ENCODE measurements at regions not wholly inside any gene's neighbourhood (a gene's known extent, or its start where the extent isn't known, plus 50 kb on each side); places are given as distances from the start of the nearest gene placed in this dataset.
A peak's percentile ranks its signal among the peaks of the same experiment; 100 is the strongest.

- Mint-ChIP-seq H3K36me3 (no peaks in the 10 kb centered on the region), H3K4me3 (no peak overlapping the region), H3K27ac (no peak overlapping the region), H3K4me1 (no peaks in the 10 kb centered on the region), H3K9me3 (peaks cover 2 to 26% (median 13%) of the 10 kb centered on the region in 11 donors), H3K27me3 (no peaks in the 10 kb centered on the region)
- no peak for ATAC-seq
- Histone ChIP-seq H3K4me1 (ENCODE audit: control insufficient read depth in 2 of 2, insufficient read depth in 2 of 2, low read length in 2 of 2) (no peaks in the 10 kb centered on the region), H3K36me3 (ENCODE audit: control insufficient read depth in 2 of 3, insufficient read depth in 3 of 3, low read length in 3 of 3) (no peaks in the 10 kb centered on the region), H3K27me3 (ENCODE audit: control insufficient read depth in 2 of 2, insufficient read depth in 2 of 2, low read length in 2 of 2) (no peaks in the 10 kb centered on the region), H3K9me3 (ENCODE audit: control insufficient read depth in 2 of 3, low read length in 3 of 3) (peaks cover 0 to 3% (median 0%) of the 10 kb centered on the region in 3 experiments), H3K27ac (ENCODE audit: low read depth, low read length) (no peak overlapping the region), H3K4me3 (ENCODE audit: low read length) (no peak overlapping the region)
- ChIA-PET CTCF (no interaction called here), POLR2A (no interaction called here)
- intact Hi-C loops (cut with micrococcal nuclease) = no loop called here
- DNase-seq = no peak
Observed at GRCh38 chr1:191977874-191978506, 180.3 kb upstream of the RGS18 start.

- H3K4me3 Mint-ChIP-seq = no peak overlapping the region
- ATAC-seq (no peak), DNase-seq (no peak)
- Histone ChIP-seq H3K27me3 (ENCODE audit: control insufficient read depth in 2 of 2, insufficient read depth in 2 of 2, low read length in 2 of 2) (no peaks in the 10 kb centered on the region), H3K4me1 (ENCODE audit: control insufficient read depth in 2 of 2, insufficient read depth in 2 of 2, low read length in 2 of 2) (no peaks in the 10 kb centered on the region), H3K27ac (ENCODE audit: low read depth, low read length) (no peak overlapping the region), H3K4me3 (ENCODE audit: low read length) (no peak overlapping the region), H3K9me3 (ENCODE audit: control insufficient read depth in 2 of 3, low read length in 3 of 3) (peaks cover 0 to 3% (median 0%) of the 10 kb centered on the region in 3 experiments), H3K36me3 (ENCODE audit: control insufficient read depth in 2 of 3, insufficient read depth in 3 of 3, low read length in 3 of 3) (no peaks in the 10 kb centered on the region)
- intact Hi-C loops (cut with micrococcal nuclease) = no loop called here
- H3K36me3 Mint-ChIP-seq = no peaks in the 10 kb centered on the region
- no peaks in the 10 kb centered on the region for H3K27me3 Mint-ChIP-seq
- no peaks in the 10 kb centered on the region for H3K4me1 Mint-ChIP-seq
- ChIA-PET POLR2A (no interaction called here), CTCF (no interaction called here)
- no peak overlapping the region for H3K27ac Mint-ChIP-seq
- peaks cover 0 to 29% (median 14%) of the 10 kb centered on the region in 11 donors for H3K9me3 Mint-ChIP-seq
Observed at GRCh38 chr1:191984856-191985255, 173.4 kb upstream of the RGS18 start.

- H3K27ac ChIP-seq (ENCODE audit: low read depth, low read length) = no peak overlapping the region
- H3K36me3 ChIP-seq (ENCODE audit: control insufficient read depth in 2 of 3, insufficient read depth in 3 of 3, low read length in 3 of 3) = no peaks in the 10 kb centered on the region
- H3K4me1 Mint-ChIP-seq = no peaks in the 10 kb centered on the region
- peaks cover 0 to 5% (median 0%) of the 10 kb centered on the region in 11 donors for H3K9me3 Mint-ChIP-seq
- H3K27ac Mint-ChIP-seq = no peak overlapping the region
- no peaks in the 10 kb centered on the region for H3K36me3 Mint-ChIP-seq
- ATAC-seq (no peak), DNase-seq (no peak)
- no peaks in the 10 kb centered on the region for H3K4me1 ChIP-seq (ENCODE audit: control insufficient read depth in 2 of 2, insufficient read depth in 2 of 2, low read length in 2 of 2)
- H3K4me3 Mint-ChIP-seq = no peak overlapping the region
- POLR2A ChIA-PET = no interaction called here
- H3K4me3 ChIP-seq (ENCODE audit: low read length) = no peak overlapping the region
- H3K27me3 Mint-ChIP-seq = no peaks in the 10 kb centered on the region
- H3K9me3 ChIP-seq (ENCODE audit: control insufficient read depth in 2 of 3, low read length in 3 of 3) = no peaks in the 10 kb centered on the region
- intact Hi-C loops (cut with micrococcal nuclease) = no loop called here
- CTCF ChIA-PET = no interaction called here
- H3K27me3 ChIP-seq (ENCODE audit: control insufficient read depth in 2 of 2, insufficient read depth in 2 of 2, low read length in 2 of 2) = no peaks in the 10 kb centered on the region
Observed at GRCh38 chr1:191992118-191992517, 166.1 kb upstream of the RGS18 start.

- H3K9me3 Mint-ChIP-seq = peaks cover 0 to 5% (median 0%) of the 10 kb centered on the region in 11 donors
- no peaks in the 10 kb centered on the region for H3K36me3 Mint-ChIP-seq
- Histone ChIP-seq H3K27ac (ENCODE audit: low read depth, low read length) (no peak overlapping the region), H3K4me3 (ENCODE audit: low read length) (no peak overlapping the region), H3K27me3 (ENCODE audit: control insufficient read depth in 2 of 2, insufficient read depth in 2 of 2, low read length in 2 of 2) (no peaks in the 10 kb centered on the region), H3K9me3 (ENCODE audit: control insufficient read depth in 2 of 3, low read length in 3 of 3) (no peaks in the 10 kb centered on the region), H3K36me3 (ENCODE audit: control insufficient read depth in 2 of 3, insufficient read depth in 3 of 3, low read length in 3 of 3) (no peaks in the 10 kb centered on the region), H3K4me1 (ENCODE audit: control insufficient read depth in 2 of 2, insufficient read depth in 2 of 2, low read length in 2 of 2) (no peaks in the 10 kb centered on the region)
- POLR2A ChIA-PET = no interaction called here
- no peak overlapping the region for H3K27ac Mint-ChIP-seq
- CTCF ChIA-PET = no interaction called here
- no peaks in the 10 kb centered on the region for H3K4me1 Mint-ChIP-seq
- no peak for ATAC-seq
- H3K4me3 Mint-ChIP-seq = no peak overlapping the region
- intact Hi-C loops (cut with micrococcal nuclease) = no loop called here
- DNase-seq = no peak
- H3K27me3 Mint-ChIP-seq = no peaks in the 10 kb centered on the region
Observed at GRCh38 chr1:191993549-191993948, 164.7 kb upstream of the RGS18 start.

- intact Hi-C loops (cut with micrococcal nuclease) = no loop called here
- Histone ChIP-seq H3K27me3 (ENCODE audit: control insufficient read depth in 2 of 2, insufficient read depth in 2 of 2, low read length in 2 of 2) (no peaks in the 10 kb centered on the region), H3K4me1 (ENCODE audit: control insufficient read depth in 2 of 2, insufficient read depth in 2 of 2, low read length in 2 of 2) (no peaks in the 10 kb centered on the region), H3K4me3 (ENCODE audit: low read length) (no peak overlapping the region), H3K9me3 (ENCODE audit: control insufficient read depth in 2 of 3, low read length in 3 of 3) (no peaks in the 10 kb centered on the region), H3K36me3 (ENCODE audit: control insufficient read depth in 2 of 3, insufficient read depth in 3 of 3, low read length in 3 of 3) (no peaks in the 10 kb centered on the region), H3K27ac (ENCODE audit: low read depth, low read length) (no peak overlapping the region)
- Mint-ChIP-seq H3K4me1 (no peaks in the 10 kb centered on the region), H3K9me3 (peaks cover 0 to 2% (median 0%) of the 10 kb centered on the region in 11 donors), H3K27me3 (no peaks in the 10 kb centered on the region), H3K4me3 (no peak overlapping the region), H3K36me3 (no peaks in the 10 kb centered on the region), H3K27ac (no peak overlapping the region)
- POLR2A ChIA-PET = no interaction called here
- CTCF ChIA-PET = no interaction called here
- no peak for ATAC-seq
- no peak for DNase-seq
Observed at GRCh38 chr1:192002063-192002462, 156.2 kb upstream of the RGS18 start.

GRCh38 chr1:192003295-192004077 is 154.8 kb upstream of the RGS18 start:
- Mint-ChIP-seq H3K36me3 (no peaks in the 10 kb centered on the region), H3K9me3 (peaks cover 0 to 2% (median 0%) of the 10 kb centered on the region in 11 donors), H3K4me3 (no peak overlapping the region), H3K4me1 (no peaks in the 10 kb centered on the region), H3K27me3 (no peaks in the 10 kb centered on the region), H3K27ac (no peak overlapping the region)
- intact Hi-C loops (cut with micrococcal nuclease) = no loop called here
- Histone ChIP-seq H3K36me3 (ENCODE audit: control insufficient read depth in 2 of 3, insufficient read depth in 3 of 3, low read length in 3 of 3) (no peaks in the 10 kb centered on the region), H3K4me1 (ENCODE audit: control insufficient read depth in 2 of 2, insufficient read depth in 2 of 2, low read length in 2 of 2) (no peaks in the 10 kb centered on the region), H3K27me3 (ENCODE audit: control insufficient read depth in 2 of 2, insufficient read depth in 2 of 2, low read length in 2 of 2) (no peaks in the 10 kb centered on the region), H3K27ac (ENCODE audit: low read depth, low read length) (no peak overlapping the region), H3K4me3 (ENCODE audit: low read length) (no peak overlapping the region), H3K9me3 (ENCODE audit: control insufficient read depth in 2 of 3, low read length in 3 of 3) (no peaks in the 10 kb centered on the region)
- DNase-seq (peak in 1 of 9 donors; percentile 7), ATAC-seq (no peak)
- CTCF ChIA-PET = no interaction called here
- POLR2A ChIA-PET = no interaction called here

- no peaks in the 10 kb centered on the region for H3K27me3 Mint-ChIP-seq
- Histone ChIP-seq H3K4me3 (ENCODE audit: low read length) (no peak overlapping the region), H3K36me3 (ENCODE audit: control insufficient read depth in 2 of 3, insufficient read depth in 3 of 3, low read length in 3 of 3) (no peaks in the 10 kb centered on the region), H3K27ac (ENCODE audit: low read depth, low read length) (no peak overlapping the region), H3K4me1 (ENCODE audit: control insufficient read depth in 2 of 2, insufficient read depth in 2 of 2, low read length in 2 of 2) (no peaks in the 10 kb centered on the region), H3K9me3 (ENCODE audit: control insufficient read depth in 2 of 3, low read length in 3 of 3) (no peaks in the 10 kb centered on the region), H3K27me3 (ENCODE audit: control insufficient read depth in 2 of 2, insufficient read depth in 2 of 2, low read length in 2 of 2) (no peaks in the 10 kb centered on the region)
- ChIA-PET CTCF (no interaction called here), POLR2A (no interaction called here)
- no peaks in the 10 kb centered on the region for H3K4me1 Mint-ChIP-seq
- intact Hi-C loops (cut with micrococcal nuclease) = no loop called here
- H3K27ac Mint-ChIP-seq = no peak overlapping the region
- H3K36me3 Mint-ChIP-seq = no peaks in the 10 kb centered on the region
- DNase-seq (no peak), ATAC-seq (no peak)
- no peak overlapping the region for H3K4me3 Mint-ChIP-seq
- peaks cover 0 to 2% (median 0%) of the 10 kb centered on the region in 11 donors for H3K9me3 Mint-ChIP-seq
Observed at GRCh38 chr1:192005976-192006375, 152.3 kb upstream of the RGS18 start.

Measured in naive thymus-derived CD4-positive, alpha-beta T cell (primary cell).